Vagina (tissue), 2 donors: ENCODE measurements at regions not wholly inside any gene's neighbourhood (a gene's known extent, or its start where the extent isn't known, plus 50 kb on each side); places are given as distances from the start of the nearest gene placed in this dataset.

Experiments used
- DNase-seq, 2 donors: peaks; one replicate each; pipeline ENCODE4 v3.0.0-alpha.2; 2017; ENCODE audit errors: extremely low spot score in 2 of 2
- H3K27ac ChIP-seq: fragments of 200-600 bp; sonication (generic); one replicate; pipeline ENCODE4 v1.5.1; 2019
- H3K27me3 ChIP-seq: fragments of 200-600 bp; sonication (generic); one replicate; pipeline ENCODE4 v1.5.1; 2019
- H3K36me3 ChIP-seq, 2 donors: fragments of 200-600 bp; sonication (generic); one replicate each; pipeline ENCODE4 v1.5.1; 2017 to 2019
- H3K4me1 ChIP-seq: fragments of 200-600 bp; sonication (generic); one replicate; pipeline ENCODE4 v1.5.1; 2019
- H3K4me3 ChIP-seq, 2 donors: fragments of 200-600 bp; sonication (generic); 1 replicate in 1 of 2; 2 replicates in 1 of 2; pipeline ENCODE4 v1.5.1; 2016 to 2019
- H3K9me3 ChIP-seq: fragments of 200-600 bp; sonication (generic); one replicate; pipeline ENCODE4 v1.5.1; 2019
- POLR2A ChIP-seq, 2 donors: fragments of 450-650 bp; IDR thresholded peaks; one replicate each; pipeline ENCODE4 v1.6.1; 2017; ENCODE audit warnings: antibody characterized with exemption in 2 of 2, mild to moderate bottlenecking in 2 of 2, moderate library complexity in 2 of 2
- POLR2AphosphoS5 ChIP-seq, 2 donors: sonication (generic); formaldehyde crosslinking; IDR thresholded peaks; one replicate each; pipeline ENCODE4 v1.9.0; 2017; ENCODE audit warnings: antibody characterized with exemption in 2 of 2, mild to moderate bottlenecking in 2 of 2, low read depth in 1 of 2; ENCODE audit not compliant: insufficient read depth in 1 of 2
- intact Hi-C: fragments of 100-400 bp; cut with DNase I; formaldehyde crosslinking; loops from one replicate; pipeline ENCODE4 v1.15.1; 2023
- TF ChIP-seq, protein P1 (sequence below), 3 experiments: fragments of 450-650 bp in 2 of 3; fragments of 200-600 bp in 1 of 3; sonication (generic) in 1 of 3; IDR thresholded peaks; one replicate each; pipeline ENCODE4 v1.5.1; 2017 to 2019; ENCODE audit warnings: antibody characterized with exemption in 3 of 3, mild to moderate bottlenecking in 2 of 3, moderate library complexity in 2 of 3

- H3K27ac ChIP-seq, result no peak overlapping the region
- H3K36me3 ChIP-seq, result no peaks in the 10 kb centered on the region
- H3K27me3 ChIP-seq, result no peaks in the 10 kb centered on the region
- H3K9me3 ChIP-seq, result no peaks in the 10 kb centered on the region
- intact Hi-C loops, result no loop called here
- no peak overlapping the region for H3K4me3 ChIP-seq
- TF ChIP-seq, protein P1, sequence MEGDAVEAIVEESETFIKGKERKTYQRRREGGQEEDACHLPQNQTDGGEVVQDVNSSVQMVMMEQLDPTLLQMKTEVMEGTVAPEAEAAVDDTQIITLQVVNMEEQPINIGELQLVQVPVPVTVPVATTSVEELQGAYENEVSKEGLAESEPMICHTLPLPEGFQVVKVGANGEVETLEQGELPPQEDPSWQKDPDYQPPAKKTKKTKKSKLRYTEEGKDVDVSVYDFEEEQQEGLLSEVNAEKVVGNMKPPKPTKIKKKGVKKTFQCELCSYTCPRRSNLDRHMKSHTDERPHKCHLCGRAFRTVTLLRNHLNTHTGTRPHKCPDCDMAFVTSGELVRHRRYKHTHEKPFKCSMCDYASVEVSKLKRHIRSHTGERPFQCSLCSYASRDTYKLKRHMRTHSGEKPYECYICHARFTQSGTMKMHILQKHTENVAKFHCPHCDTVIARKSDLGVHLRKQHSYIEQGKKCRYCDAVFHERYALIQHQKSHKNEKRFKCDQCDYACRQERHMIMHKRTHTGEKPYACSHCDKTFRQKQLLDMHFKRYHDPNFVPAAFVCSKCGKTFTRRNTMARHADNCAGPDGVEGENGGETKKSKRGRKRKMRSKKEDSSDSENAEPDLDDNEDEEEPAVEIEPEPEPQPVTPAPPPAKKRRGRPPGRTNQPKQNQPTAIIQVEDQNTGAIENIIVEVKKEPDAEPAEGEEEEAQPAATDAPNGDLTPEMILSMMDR (IDR thresholded peaks at IDR 0.05), result no peak
- TF ChIP-seq POLR2AphosphoS5 (IDR thresholded peaks at IDR 0.05; ENCODE audit: insufficient read depth in 1 of 2, low read depth in 1 of 2), result no peak
- no peak for TF ChIP-seq POLR2A (IDR thresholded peaks at IDR 0.05)
- no peak for DNase-seq
- H3K4me1 ChIP-seq, result no peaks in the 10 kb centered on the region
Observed at GRCh38 chr4:157575339-157575738, 354.8 kb downstream of the GRIA2 start.

DNA sequence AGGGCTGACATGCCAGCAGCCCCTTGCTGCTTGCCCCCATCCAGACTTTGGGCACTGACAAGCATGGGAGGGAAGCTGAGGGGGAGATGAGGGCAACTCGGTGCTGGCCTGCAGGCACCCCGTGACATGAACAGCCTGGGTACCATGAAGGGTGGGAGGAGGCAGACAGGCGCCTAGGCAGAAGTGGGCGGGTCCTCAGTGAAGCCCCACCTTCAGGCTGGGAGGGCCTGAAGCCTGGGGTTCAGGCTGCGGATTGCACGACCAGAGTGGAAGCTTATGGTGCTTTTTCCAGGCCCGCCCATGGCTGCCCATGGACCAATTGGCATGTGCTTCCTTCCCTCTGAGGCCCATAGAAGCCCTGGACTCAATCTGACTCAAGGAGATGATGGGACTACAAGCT lies 354.1 kb downstream of the GRIA2 start:
- TF ChIP-seq, protein P1 (IDR thresholded peaks at IDR 0.05), result no peak
- DNase-seq, result no peak
- no peaks in the 10 kb centered on the region for H3K4me1 ChIP-seq

DNA sequence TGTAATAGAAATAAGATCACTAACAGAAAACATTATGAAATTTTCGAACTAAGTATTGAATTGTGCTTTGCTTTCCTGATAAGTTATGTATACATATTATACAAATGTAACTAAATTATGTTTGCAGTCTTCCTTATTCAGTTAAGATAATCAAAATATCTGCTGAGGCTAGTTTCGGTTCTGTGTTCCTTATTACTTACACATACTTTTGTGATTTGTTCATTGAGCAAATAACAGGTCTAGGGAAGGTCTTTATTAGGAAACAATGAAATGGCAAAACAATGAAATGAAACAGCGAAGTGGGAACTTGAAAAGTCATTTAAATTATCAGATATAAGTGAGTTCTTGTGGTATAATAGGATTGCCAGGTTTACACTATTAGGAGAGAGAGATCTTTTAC lies 352.4 kb downstream of the GRIA2 start:
- Histone ChIP-seq H3K27ac (no peak overlapping the region), H3K4me1 (no peaks in the 10 kb centered on the region), H3K9me3 (no peaks in the 10 kb centered on the region), H3K27me3 (no peaks in the 10 kb centered on the region), H3K4me3 (no peak overlapping the region), H3K36me3 (no peaks in the 10 kb centered on the region)
- TF ChIP-seq, protein P1 (IDR thresholded peaks at IDR 0.05), result no peak
- TF ChIP-seq POLR2AphosphoS5 (IDR thresholded peaks at IDR 0.05; ENCODE audit: insufficient read depth in 1 of 2, low read depth in 1 of 2) (no peak), POLR2A (IDR thresholded peaks at IDR 0.05) (no peak)
- no peak for DNase-seq
- intact Hi-C loops, result no loop called here

More for the DNA sequence above, 354.1 kb downstream of the GRIA2 start:
- Histone ChIP-seq H3K4me3 (no peak overlapping the region), H3K9me3 (no peaks in the 10 kb centered on the region), H3K27ac (no peak overlapping the region), H3K27me3 (no peaks in the 10 kb centered on the region), H3K36me3 (no peaks in the 10 kb centered on the region)
- intact Hi-C loops, result no loop called here

- Histone ChIP-seq H3K4me1 (no peaks in the 10 kb centered on the region), H3K36me3 (no peaks in the 10 kb centered on the region), H3K9me3 (no peaks in the 10 kb centered on the region), H3K27me3 (no peaks in the 10 kb centered on the region), H3K4me3 (no peak overlapping the region), H3K27ac (no peak overlapping the region)
- no peak for DNase-seq
- intact Hi-C loops, result no loop called here
- no peak for TF ChIP-seq POLR2A (IDR thresholded peaks at IDR 0.05)
- no peak for TF ChIP-seq POLR2AphosphoS5 (IDR thresholded peaks at IDR 0.05; ENCODE audit: insufficient read depth in 1 of 2, low read depth in 1 of 2)
- TF ChIP-seq, protein P1 (IDR thresholded peaks at IDR 0.05), result no peak
Observed at GRCh38 chr4:157572284-157572683, 351.8 kb downstream of the GRIA2 start.

- Histone ChIP-seq H3K27ac (no peak overlapping the region), H3K36me3 (no peaks in the 10 kb centered on the region), H3K4me1 (no peaks in the 10 kb centered on the region), H3K4me3 (no peak overlapping the region), H3K9me3 (no peaks in the 10 kb centered on the region), H3K27me3 (no peaks in the 10 kb centered on the region)
- DNase-seq, result no peak
- intact Hi-C loops, result no loop called here
- TF ChIP-seq, protein P1 (IDR thresholded peaks at IDR 0.05), result no peak
- TF ChIP-seq POLR2A (IDR thresholded peaks at IDR 0.05) (no peak), POLR2AphosphoS5 (IDR thresholded peaks at IDR 0.05; ENCODE audit: insufficient read depth in 1 of 2, low read depth in 1 of 2) (no peak)
Observed at GRCh38 chr4:157564771-157565170, 344.2 kb downstream of the GRIA2 start.
